ENCODE measurements at regions not wholly inside any gene's neighbourhood (a gene's known extent, or its start where the extent isn't known, plus 50 kb on each side); places are given as distances from the start of the nearest gene placed in this dataset.

DNA sequence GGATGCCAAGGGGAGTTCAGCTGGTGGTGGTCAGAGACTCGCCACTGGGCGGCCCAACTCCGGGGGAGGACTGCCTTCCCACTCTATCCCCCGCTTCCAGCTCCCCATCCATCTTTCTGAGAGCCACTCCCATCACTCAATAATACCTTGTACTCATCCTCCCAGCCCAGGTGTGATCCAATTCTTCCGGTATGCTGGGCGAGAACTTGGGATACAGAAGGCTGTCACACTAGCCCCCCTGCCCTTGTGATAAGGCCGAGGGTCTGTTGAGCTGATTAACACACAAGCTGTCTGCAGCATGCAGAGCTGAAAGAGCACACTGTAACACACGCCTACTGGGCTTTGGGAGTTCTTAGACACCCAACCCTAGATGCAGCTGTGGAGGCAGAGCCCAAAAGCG, 460.4 kb upstream of the EEF2KMT start:
- no peak for DNase-seq

DNA sequence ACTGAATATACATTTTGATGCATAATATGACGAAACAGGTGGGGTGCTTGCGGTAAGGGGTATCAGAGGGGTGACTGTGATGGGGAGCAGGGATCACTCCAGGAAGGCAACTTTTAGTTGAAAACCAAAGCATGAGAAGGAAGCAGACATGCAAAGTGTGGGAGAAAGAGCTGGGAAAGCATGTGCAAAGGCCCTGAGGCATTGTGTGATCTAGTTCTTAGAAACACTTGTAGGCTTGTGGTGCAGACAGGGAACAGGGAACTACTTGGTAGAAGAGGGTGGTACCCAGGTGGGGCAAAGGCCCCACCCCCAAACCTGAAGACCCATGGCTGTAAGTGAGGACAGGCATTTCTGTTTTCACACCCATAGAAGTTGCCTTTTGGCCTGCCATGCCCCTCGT, 459.9 kb upstream of the EEF2KMT start:
- DNase-seq, result no peak

DNA sequence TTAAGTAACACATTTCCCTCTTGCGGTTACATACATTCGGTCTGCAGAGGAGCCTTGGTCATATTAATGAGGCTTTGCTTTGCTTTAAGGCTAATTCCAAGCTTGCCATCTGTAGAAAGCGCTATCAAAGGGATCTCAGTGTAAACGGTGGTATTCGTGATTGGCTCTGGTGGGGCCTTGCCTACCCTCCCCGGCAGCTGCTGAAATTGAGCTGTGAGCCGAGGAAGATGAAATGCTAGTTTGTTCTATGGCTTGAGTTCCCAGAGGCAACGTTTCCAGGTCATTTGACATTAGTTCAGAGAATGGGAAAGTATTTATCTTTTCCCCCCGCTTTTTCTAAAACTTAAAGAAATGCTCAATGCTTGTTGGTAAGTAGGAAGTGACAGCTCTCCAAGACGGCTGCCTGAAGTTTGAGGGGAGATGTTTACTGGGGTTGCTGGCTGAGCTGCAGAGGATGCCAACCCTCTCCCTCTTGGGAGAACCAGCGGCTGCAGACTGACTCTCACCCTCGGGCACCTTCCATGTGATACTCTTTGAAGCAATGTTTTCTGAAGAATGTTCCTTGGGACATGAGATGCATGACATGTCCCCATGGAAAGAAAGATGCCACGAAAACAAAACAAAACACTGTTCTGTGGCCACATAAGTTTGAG, 458.7 kb upstream of the EEF2KMT start:
- no peak for DNase-seq

DNA sequence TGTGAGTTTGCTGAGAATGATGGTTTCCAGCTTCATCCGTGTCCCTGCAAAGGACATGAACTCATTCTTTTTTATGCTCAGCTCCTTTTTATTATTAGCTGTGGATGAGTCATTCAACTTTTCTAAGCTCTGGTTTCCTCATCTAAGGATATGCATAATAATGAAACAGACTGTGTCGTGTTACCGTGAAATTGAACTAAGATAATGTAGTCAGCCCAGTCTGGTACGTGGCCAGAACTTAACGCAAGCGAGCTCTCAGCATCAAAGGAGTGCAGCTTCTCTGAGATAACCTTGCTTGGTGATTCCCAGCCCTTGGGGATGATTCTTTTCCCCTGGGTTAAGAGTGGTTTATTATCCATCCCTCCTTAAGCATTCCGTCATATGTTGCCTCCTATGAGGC, 454.3 kb upstream of the EEF2KMT start:
- no peak for DNase-seq

DNA sequence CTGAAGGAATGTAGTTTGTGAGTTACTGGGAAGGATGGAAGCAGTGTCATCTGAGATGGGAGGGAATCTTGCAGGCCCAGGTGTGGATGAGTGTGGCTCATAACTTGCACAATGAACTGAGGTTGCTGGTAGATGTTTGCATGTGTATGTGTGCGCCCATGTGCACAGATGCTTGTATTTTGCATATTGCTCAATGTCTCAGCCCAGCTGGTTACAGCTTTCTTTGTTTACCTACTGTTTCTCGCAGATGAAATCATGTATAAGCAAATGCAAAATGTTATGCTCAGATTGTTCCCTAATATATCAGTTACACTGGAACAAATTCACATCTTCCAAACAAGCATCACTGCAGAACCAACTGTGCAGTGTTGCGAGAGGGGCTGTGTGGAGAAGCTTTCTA, 452.2 kb upstream of the EEF2KMT start:
- DNase-seq, result no peak

DNA sequence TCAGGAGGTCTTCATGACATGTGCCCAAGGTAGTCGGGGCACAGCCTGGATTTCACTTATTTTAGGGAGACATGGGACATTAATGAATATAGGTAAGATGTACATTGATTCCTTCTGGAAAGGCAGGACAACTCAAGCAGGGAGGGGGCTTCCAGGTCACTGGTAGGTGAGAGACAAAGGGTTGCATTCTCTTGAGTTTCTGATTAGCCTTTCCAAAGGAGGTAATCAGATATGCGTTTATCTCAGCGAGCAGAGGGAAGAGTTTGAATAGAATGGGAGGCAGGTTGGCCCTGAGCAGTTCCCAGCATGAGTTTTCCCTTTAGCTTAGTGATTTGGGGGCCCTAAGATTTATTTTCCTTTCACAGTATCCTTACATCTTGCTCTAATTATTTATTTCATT, 443.8 kb upstream of the EEF2KMT start:
- no peak for DNase-seq

DNA sequence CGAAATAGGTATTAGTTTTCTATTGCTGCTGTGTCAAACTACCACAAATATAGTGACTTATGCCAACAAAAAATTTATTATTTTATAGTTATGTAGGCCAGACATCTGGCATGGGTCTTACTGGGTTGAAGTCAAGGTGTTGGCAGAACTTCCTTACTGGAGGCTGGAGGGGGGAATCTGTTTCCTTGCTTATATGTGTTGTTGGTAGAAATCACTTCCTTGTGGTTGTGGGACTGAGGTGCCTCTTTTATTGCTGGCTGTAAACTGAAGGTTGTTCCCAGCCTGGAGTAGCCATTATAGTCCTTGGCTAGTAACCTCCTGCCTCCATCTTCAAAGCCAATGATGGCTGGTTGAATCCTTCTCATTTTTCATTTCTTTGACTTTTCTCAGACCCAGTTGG, 439.8 kb upstream of the EEF2KMT start:
- DNase-seq, result no peak

DNA sequence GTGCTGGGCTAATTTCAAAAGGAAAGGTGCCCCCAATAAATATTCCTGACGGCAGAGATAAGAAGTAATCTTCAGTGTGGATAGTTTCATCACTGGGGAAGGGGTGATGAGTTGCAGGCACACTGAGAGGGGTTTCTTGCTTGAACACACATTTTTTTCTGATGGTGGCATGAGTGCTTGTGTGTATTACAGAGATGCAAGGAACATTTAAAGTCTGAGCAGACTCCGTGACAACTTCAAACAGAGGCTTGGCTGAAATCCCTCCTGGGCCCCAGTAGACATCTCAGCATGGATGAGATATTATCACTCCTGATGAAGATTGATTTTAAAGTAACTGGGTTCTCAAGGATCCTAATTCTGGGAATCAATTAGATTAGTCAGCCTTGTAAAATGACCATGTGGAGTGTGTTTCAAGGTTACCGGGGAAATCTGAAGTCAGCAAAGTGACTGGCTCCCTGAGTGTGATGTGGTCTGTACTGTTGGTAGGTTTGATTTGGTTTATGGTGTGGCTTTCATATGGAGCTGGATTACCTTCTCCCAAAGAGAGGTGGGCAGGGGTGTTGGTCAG, 435.8 kb upstream of the EEF2KMT start:
- DNase-seq, result no peak

DNA sequence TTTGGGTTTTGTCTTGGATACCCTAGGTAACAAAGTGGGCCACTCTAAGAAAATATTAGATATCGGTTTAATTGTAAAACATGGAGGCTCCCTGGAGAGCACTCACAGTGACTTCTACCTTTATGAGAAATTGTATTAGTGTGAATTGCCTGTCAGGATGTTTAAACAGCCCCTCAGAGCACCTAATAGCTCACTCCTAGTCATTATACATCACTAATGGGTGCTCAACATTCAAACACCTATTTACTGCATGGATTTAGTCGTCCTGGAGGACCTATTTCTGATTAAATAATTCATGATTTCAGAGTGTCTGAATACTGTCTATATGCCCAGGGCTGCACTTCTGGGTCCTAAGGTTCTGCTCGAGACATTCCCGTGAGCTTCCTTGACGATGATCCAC, 430.2 kb upstream of the EEF2KMT start:
- no peak for DNase-seq

DNA sequence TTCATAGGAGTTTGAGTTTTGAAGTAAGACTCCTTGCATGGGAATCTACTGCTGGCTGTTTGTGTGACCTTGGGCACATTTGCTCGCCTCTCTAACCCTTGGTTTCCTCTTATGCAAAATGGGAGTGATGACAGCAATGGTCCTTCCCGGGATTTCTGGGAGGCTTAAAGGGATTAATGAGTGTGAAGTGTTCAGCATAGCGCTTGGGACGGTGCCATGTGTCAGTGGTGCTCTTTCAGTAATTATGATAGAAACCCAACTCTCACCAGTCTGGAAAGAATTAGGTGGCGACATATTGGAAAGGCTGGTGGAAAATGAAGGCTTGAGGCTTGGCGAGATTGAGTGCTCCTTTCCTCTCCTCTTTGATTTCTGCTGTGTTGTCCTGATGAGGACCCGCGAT, 429.2 kb upstream of the EEF2KMT start:
- no peak for DNase-seq

DNA sequence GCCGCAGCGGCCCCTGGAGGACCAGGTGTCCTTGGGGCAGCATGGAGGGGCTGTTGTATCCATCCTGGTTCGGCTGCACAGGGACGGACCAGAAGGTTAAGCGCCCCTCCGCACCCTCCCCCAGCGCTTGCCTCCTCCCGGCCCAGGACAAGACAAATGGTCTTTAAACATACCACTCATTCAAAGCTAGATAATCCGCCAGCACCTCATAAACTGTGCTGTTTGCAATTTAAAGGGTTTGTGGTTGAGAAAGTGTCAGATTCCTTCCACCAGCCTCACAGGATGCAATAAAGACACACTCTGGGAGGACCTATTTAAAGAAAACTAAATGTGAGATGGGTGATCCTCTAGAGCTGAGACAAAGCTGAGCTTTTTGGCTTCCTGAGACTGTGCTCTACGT, 426.2 kb upstream of the EEF2KMT start:
- DNase-seq, result no peak

DNA sequence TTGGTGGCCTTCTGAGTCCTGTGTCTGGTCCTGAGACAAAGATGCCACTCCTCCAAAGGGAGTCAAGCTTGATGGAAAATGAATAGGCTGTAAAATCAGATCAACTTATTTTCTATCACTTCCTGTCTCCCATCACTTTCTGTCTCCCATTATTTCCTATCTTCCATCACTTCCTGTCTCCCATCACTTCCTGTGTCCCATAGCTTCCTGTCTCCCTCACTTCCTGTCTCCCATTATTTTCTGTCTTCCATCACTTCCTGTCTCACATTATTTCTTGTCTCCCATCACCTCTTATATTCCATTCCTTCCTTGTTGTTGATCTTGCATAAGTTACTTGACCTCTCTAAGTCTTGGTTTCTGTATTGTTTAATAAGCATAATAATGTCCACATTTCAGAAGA, 418.5 kb upstream of the EEF2KMT start:
- no peak for DNase-seq

DNA sequence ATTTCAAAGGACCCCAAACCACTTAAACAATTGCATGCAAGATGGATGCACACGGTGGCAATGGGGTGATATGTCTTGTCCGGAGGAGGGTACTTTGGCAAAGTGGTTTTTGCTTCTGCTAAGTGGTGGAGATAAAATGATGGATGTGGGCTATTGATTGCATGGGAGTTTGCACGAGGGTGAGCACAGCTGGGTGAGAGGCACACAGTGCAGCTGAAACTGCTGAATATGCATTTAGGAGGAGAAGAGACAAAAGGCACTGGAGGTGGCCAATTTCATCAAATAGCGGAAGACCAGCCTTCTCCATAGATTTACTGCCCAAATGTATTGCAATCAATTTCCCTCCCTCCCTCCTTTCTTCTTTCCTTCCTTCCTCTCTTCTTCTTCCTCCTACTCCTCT, 414.4 kb upstream of the EEF2KMT start:
- DNase-seq, result no peak

DNA sequence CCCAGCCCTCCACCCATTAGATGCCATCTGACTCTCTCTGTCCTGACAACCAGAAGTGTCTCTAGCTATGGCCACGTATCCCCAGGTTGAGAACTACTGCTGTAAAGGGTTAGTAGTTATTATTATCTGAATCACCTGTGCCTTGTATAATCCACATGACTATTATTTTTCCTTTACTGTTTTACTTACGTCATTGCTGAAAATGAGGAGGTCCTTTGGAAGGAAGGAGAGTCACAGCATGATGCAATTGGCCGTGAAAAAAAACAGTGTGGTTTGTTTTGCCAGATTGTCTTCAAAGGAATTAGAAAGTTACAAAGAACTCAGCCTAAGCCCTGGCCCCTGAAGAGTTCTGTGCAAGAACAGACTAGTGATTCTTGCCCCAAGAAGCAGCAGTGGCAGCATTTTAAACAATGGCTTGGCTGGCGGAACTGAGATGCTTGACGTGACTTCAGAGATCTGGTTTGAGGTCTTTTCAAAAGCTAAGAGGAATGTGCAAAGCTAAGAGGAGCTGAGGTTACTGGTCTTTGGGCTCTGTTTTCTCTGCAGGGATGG, 413.3 kb upstream of the EEF2KMT start:
- no peak for DNase-seq

DNA sequence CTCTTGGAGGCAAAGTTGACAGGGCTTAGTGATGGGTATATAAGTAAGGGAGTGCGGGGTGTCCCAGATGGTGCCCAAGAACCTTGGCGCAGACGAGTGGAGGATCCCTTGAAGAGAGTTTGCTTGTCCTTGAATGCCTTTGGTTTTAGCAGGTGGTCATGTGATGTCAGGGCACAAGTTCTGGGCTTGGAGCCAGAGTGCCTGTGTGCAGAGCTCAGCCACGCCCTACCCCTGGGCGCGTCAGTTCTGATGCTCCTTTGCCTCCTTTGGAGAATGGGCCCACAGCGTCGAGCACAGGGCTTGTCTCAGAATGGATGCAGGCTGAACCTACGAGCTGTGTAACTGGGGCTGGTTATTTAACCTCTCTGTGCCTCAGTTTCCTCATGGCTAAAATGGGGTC, 412.2 kb upstream of the EEF2KMT start:
- DNase-seq, result no peak

DNA sequence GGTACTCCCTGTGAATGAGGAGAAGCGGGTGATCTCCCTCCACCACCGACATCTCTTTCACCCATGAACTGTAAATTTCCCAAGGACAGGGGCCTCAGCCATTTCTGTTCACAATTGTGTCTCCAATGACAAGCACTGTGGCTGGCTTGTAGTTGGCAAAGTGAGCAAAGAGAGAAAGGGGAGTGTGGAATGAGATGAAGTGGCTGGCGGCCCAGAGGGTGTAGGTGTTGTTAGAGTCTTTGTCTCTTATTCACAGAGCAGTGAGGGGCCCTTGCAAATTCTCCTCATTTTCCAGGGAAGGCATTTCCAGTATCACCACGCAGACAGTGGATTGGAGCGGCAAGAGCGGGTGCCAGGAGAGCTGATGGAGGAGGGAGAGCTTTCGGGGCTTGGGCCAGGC, 411.7 kb upstream of the EEF2KMT start:
- DNase-seq, result no peak

DNA sequence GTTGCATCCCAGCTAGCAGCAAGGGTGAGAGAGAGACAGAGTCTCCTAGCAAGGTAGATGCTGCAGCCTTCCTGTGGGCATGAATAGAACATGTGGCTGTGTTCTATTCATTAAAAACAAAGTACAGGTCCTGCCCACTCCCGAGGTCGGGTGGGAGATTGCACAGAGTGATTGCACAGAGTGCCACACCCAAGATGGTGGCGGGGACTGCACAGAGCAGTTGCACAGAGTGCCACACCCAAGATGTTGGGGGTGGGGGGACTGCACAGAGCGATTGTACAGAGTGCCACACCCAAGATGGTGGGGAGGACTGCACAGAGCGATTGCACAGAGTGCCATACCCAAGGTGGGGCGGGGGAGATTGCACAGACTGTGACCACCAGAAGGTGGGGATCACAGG, 410.8 kb upstream of the EEF2KMT start:
- DNase-seq, result no peak

DNA sequence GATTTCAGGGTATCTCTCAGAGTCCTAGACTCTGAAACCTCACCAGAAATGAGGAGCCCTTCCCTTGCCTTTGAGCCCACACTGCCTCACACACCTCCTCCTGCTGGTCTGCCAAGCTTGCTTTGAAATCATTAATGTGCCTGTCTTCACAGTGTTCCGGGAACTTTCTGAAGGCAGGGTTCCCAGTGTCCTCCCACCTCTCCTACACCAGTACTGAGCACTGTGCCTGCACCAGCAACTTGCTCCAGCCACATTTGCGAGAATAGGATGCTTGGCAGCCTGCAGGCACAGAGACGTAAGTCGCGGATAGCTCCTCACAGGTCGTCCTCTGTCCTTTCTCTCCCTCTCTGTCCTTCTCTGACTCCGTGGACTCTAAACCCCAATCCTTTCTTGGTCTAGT, 408.4 kb upstream of the EEF2KMT start:
- no peak for DNase-seq

DNA sequence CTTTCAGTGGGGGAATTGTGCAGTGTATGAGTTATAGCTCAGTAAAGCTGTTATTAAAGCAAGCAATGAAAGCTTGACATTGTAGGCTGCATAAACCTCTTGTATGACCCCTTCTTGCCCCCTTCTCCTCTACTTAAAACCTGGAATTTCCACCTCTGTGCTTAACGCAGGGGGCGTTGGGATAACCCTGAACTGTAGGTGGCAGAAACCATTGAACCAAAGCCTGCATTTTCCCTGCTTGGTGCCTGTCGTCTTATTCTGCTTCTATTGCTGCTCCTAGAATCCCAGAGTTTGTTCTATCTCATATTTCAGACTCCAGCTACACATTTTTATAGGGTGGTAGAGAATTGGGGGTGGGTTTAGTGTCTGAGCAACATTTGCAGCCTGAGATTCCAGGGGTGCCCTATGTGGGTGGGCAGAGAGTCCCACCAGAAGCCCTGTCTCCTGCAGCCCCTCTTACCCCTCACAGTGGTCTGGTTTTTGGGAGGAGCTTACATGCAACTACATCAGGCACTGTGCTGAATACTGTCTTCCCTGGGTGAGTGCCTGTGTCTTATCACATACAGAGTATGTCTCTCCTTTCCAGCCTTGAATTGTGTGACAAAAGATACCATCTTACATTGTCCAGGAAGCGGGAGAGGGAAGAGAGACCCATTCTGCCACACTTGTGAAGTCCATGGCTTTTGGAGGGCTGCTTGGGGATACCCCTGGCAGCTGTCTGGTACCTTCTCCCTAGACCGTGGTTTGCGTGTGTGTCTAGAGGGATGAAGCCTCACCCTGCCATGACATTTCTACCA, 407.7 kb upstream of the EEF2KMT start:
- no peak for DNase-seq

DNA sequence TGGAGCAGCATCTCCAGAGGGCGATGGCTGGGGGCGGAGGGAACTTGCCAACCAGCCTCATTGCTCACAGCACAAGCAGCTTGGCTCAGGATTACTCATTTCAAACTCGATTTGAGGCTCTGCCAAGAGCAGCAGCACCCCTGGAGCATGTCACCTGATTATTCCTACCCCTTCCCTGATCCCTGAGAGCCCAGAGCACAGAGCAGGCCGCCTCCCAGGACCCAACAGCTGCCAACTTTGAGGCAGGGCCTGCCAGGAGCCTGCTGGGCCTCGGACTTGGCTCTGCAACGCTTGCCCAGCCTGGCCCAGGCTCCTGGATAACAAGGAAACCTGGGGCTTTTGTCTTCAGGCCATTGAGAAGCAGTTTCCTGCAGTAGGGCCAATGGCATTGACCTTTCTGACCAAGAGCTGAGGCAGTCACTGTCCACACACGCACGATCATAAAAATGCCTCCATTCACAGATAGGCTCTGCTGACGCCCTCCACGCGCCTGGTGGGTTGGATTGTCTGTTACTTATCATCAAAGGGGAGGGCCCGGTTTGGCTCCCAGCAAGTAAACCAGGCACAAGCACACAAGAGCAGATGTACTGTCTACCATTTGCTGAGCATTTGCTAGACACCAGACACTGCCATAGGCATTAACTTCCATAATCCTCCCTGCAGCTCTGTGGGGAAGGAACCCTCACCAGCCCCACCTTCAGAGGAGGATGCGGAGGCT, 406.6 kb upstream of the EEF2KMT start:
- DNase-seq, result no peak

DNA sequence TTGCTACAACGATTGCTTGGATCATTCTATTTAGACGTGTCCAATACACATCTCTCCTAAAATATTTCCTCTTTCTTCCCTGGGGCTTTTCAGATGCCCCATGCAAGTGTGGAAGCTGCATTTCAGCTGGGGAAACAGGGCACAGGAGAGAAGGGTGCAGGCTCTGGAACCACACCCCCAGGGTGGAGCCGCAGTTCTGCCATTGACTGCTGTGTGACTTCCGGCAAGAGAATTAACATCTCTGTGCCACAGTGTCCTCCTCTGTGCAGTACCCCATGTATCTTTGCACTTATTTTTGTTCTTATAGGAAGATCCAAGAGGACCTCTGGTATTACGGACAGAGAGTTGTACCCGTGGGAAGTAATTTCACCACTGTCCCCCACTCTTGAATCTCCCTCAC, 405.3 kb upstream of the EEF2KMT start:
- DNase-seq, result no peak

DNA sequence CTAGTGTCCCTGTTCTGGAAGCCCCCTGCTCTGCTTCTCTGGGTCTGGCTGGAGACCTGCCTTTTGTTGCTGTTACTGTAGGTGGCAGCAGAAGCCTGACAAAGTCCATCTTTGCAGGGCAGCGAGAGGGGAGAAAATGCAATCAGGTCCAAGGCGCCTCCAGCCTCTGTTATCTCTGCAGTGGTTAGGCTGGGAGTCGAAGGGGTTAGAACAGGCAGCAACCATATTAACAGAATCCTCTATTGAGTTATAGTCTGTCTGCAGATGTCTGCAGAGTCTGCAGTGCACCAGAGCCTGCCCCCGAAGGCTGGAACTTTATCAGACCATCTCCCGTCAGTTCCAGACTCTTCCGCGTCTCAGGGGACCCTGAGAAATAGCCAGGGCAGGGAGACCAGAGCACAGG, 404.9 kb upstream of the EEF2KMT start:
- DNase-seq, result no peak

DNA sequence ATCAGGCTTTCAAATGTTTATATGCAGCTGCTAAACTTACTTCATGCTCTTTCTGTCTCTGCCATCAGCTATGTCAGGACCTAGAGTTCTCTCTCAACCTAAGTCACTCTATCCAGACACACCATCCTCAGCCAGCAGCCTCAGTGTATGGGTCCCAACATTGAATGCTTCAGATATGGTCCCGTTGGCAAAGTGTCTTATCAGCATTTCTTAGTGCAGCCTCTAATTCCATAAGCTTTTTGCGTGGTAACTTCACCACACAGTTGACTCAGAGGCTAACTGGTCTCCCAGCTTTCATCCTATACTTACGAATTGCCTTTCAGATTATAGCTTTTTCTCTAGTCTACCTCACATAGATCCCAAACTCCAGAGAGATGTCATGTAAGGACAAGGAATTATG, 402.9 kb upstream of the EEF2KMT start:
- DNase-seq, result no peak

DNA sequence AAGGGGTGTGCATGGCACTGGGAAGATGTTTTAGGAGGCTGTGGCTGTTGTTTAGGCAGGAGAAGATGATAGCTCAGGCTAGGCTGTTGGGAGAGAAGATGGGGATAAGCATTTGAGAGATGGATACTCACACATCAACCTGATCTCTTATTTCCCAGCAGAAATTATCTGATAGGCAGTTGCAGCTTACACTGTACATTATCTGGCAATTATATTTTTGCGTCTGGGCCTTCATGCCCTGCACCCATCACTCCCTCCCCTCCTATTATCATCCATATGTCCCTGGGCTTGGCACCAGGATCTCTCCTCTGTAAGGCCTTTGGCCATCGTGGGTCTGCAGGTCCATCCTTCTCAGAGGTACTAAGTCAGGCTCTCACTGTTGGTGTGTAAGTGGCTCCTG, 401.0 kb upstream of the EEF2KMT start:
- DNase-seq, result no peak
